H1 (cell line): ENCODE measurements at regions not wholly inside any gene's neighbourhood (a gene's known extent, or its start where the extent isn't known, plus 50 kb on each side); places are given as distances from the start of the nearest gene placed in this dataset.
A peak's percentile ranks its signal among the peaks of the same experiment; 100 is the strongest.

Experiments used
- CTCF ChIA-PET: fragments of 300-600 bp; sonication (Branson Sonifier 250); formaldehyde crosslinking; loops from one replicate; lab custom pipeline; 2021; ENCODE audit not compliant: partially characterized antibody; lab: Charles Lee
- POLR2A ChIA-PET: fragments of 300-600 bp; sonication (Branson Sonifier 250); formaldehyde crosslinking; loops from one replicate; lab custom pipeline; 2021; ENCODE audit warnings: inconsistent platforms; ENCODE audit not compliant: partially characterized antibody; lab: Charles Lee
- DNase-seq, 2 experiments: peaks; one replicate each; pipeline versions ENCODE4 v3.0.0 to v3.0.0-alpha.2; 2010 to 2022; ENCODE audit warnings: low spot score in 2 of 2, low read depth in 1 of 2, mixed read lengths in 1 of 2
- FAIRE-seq: peaks from 2 replicates; lab custom pipeline; 2011; peaks lifted over from hg19 to GRCh38; lab: Jason Lieb, UNC
- H2AFZ ChIP-seq: 2 replicates; pipeline ENCODE4 v1.8.1; 2012; ENCODE audit warnings: low read length, inconsistent platforms
- H2AK5ac ChIP-seq: 2 replicates; pipeline ENCODE4 v1.6.1; 2013; ENCODE audit warnings: low read depth, low read length
- H2BK120ac ChIP-seq: replicated peaks from 2 replicates; pipeline ENCODE3; 2013; ENCODE audit warnings: low read depth, low read length, inconsistent platforms
- H2BK12ac ChIP-seq: 2 replicates; pipeline ENCODE4 v1.6.1; 2013; ENCODE audit warnings: low read depth, low read length
- H2BK15ac ChIP-seq: 2 replicates; pipeline ENCODE4 v1.6.1; 2013; ENCODE audit warnings: low read length
- H2BK20ac ChIP-seq: 2 replicates; pipeline ENCODE4 v1.6.1; 2013; ENCODE audit warnings: low read length
- H2BK5ac ChIP-seq: 2 replicates; pipeline ENCODE4 v1.6.1; 2013; ENCODE audit warnings: low read depth, low read length
- H3K14ac ChIP-seq: 2 replicates; pipeline ENCODE4 v1.6.1; 2013; ENCODE audit warnings: inconsistent platforms; ENCODE audit not compliant: insufficient read length
- H3K18ac ChIP-seq: 2 replicates; pipeline ENCODE4 v1.6.1; 2013; ENCODE audit warnings: low read length; ENCODE audit errors: extremely low read depth
- H3K23ac ChIP-seq: 2 replicates; pipeline ENCODE4 v1.6.1; 2013; ENCODE audit warnings: inconsistent platforms; ENCODE audit not compliant: insufficient read length
- H3K23me2 ChIP-seq: 2 replicates; pipeline ENCODE4 v1.6.1; 2013; ENCODE audit warnings: low read depth, low read length
- H3K27ac ChIP-seq: 2 replicates; pipeline ENCODE4 v1.6.1; 2011; ENCODE audit warnings: low read depth, low read length, inconsistent platforms
- H3K27me3 ChIP-seq, 4 experiments: replicated peaks in 1 of 4; 1 replicate in 1 of 4; 2 replicates in 3 of 4; pipeline versions ENCODE4 v1.6.1 to v1.8.1; 2011 to 2013; ENCODE audit warnings: low read length in 3 of 4, mild to moderate bottlenecking in 3 of 4, inconsistent platforms in 2 of 4, mixed read lengths in 2 of 4, moderate library complexity in 1 of 4; ENCODE audit not compliant: control insufficient read depth in 3 of 4, insufficient read depth in 3 of 4; ENCODE audit errors: extremely low read depth in 1 of 4
- H3K36me3 ChIP-seq, 4 experiments: 2 replicates each; pipeline versions ENCODE4 v1.6.1 to v1.8.1; 2011 to 2013; ENCODE audit warnings: mild to moderate bottlenecking in 4 of 4, low read length in 3 of 4, moderate library complexity in 2 of 4, control low read depth in 1 of 4, inconsistent platforms in 1 of 4; ENCODE audit not compliant: insufficient read depth in 4 of 4, control insufficient read depth in 2 of 4
- H3K4ac ChIP-seq: replicated peaks from 2 replicates; pipeline ENCODE3; 2013; ENCODE audit warnings: low read length, low read depth, mixed read lengths, inconsistent platforms; ENCODE audit not compliant: insufficient read length
- H3K4me1 ChIP-seq, 4 experiments: replicated peaks in 1 of 4; 1 replicate in 1 of 4; 2 replicates in 3 of 4; pipeline versions ENCODE4 v1.6.1 to v1.8.1; 2011 to 2013; ENCODE audit warnings: low read length in 3 of 4, inconsistent platforms in 2 of 4, mixed read lengths in 1 of 4; ENCODE audit not compliant: insufficient read depth in 4 of 4, control insufficient read depth in 3 of 4
- H3K4me2 ChIP-seq, 2 experiments: 2 replicates each; pipeline versions ENCODE4 v1.6.1 to v1.8.1; 2011 to 2013; ENCODE audit warnings: low read depth in 2 of 2, low read length in 2 of 2, control low read depth in 1 of 2, inconsistent platforms in 1 of 2, mild to moderate bottlenecking in 1 of 2; ENCODE audit not compliant: insufficient read depth in 1 of 2
- H3K4me3 ChIP-seq, 4 experiments: fragments of 200-600, 300-600 bp in 1 of 4; sonication (generic), shearing (Covaris generic), sonication (Bioruptor Twin) in 1 of 4; 2 replicates each; pipeline versions ENCODE4 v1.5.1 to v1.8.1; 2011 to 2016; ENCODE audit warnings: low read length in 4 of 4, low read depth in 3 of 4, control low read depth in 2 of 4, inconsistent platforms in 2 of 4, mild to moderate bottlenecking in 2 of 4, mixed read lengths in 1 of 4, moderate library complexity in 1 of 4; ENCODE audit not compliant: insufficient read depth in 2 of 4; ENCODE audit errors: extremely low read depth in 1 of 4
- H3K56ac ChIP-seq: replicated peaks from 2 replicates; pipeline ENCODE3; 2013; ENCODE audit warnings: low read depth, mild to moderate bottlenecking, mixed read lengths, low read length, inconsistent platforms; ENCODE audit not compliant: insufficient read length
- H3K79me1 ChIP-seq: 2 replicates; pipeline ENCODE4 v1.6.1; 2013; ENCODE audit warnings: low read depth, low read length, control low read depth
- H3K79me2 ChIP-seq, 2 experiments: 2 replicates each; pipeline versions ENCODE4 v1.6.1 to v1.8.1; 2012 to 2013; ENCODE audit warnings: low read length in 2 of 2, mild to moderate bottlenecking in 2 of 2, inconsistent platforms in 1 of 2; ENCODE audit not compliant: insufficient read depth in 2 of 2, control insufficient read depth in 1 of 2
- H3K9ac ChIP-seq, 4 experiments: replicated peaks in 1 of 4; 1 replicate in 1 of 4; 2 replicates in 3 of 4; pipeline versions ENCODE4 v1.6.1 to v1.8.1; 2011 to 2013; ENCODE audit warnings: low read depth in 3 of 4, low read length in 3 of 4, control low read depth in 2 of 4, mild to moderate bottlenecking in 2 of 4, moderate library complexity in 2 of 4, inconsistent platforms in 1 of 4; ENCODE audit errors: extremely low read depth in 1 of 4
- H3K9me3 ChIP-seq, 2 experiments: 2 replicates each; pipeline versions ENCODE4 v1.6.1 to v1.8.1; 2012 to 2013; ENCODE audit warnings: mild to moderate bottlenecking in 2 of 2, moderate library complexity in 2 of 2, control low read depth in 1 of 2, inconsistent platforms in 1 of 2, low read depth in 1 of 2, low read length in 1 of 2, mixed read lengths in 1 of 2; ENCODE audit not compliant: insufficient read depth in 2 of 2
- H4K20me1 ChIP-seq, 2 experiments: replicated peaks in 1 of 2; 2 replicates each; pipeline versions ENCODE3 to v1.8.1; 2011 to 2013; ENCODE audit warnings: inconsistent platforms in 2 of 2, low read length in 2 of 2, mild to moderate bottlenecking in 1 of 2; ENCODE audit not compliant: insufficient read depth in 2 of 2, control insufficient read depth in 1 of 2
- H4K5ac ChIP-seq: 2 replicates; pipeline ENCODE4 v1.6.1; 2013; ENCODE audit warnings: low read length, low read depth, mixed read lengths, inconsistent platforms; ENCODE audit not compliant: insufficient read length
- H4K8ac ChIP-seq: 2 replicates; pipeline ENCODE4 v1.8.0; 2013; ENCODE audit warnings: mild to moderate bottlenecking, moderate library complexity, low read length, inconsistent platforms; ENCODE audit not compliant: insufficient read depth; ENCODE audit errors: extremely low read depth
- H4K91ac ChIP-seq: replicated peaks from 2 replicates; pipeline ENCODE3; 2013; ENCODE audit warnings: low read length, mixed read lengths, inconsistent platforms; ENCODE audit not compliant: insufficient read length
- BCL11A ChIP-seq, 2 experiments: IDR thresholded peaks; one replicate each; pipeline ENCODE4 v1.6.1; 2011; ENCODE audit warnings: low read depth in 2 of 2, low read length in 2 of 2, mild to moderate bottlenecking in 2 of 2
- CBX5 ChIP-seq: fragments of 300-800, 300-1000 bp; sonication (generic); IDR thresholded peaks from 2 replicates; pipeline ENCODE4 v1.7.1; 2016; ENCODE audit warnings: antibody characterized with exemption, low read length, low read depth
- CBX8 ChIP-seq: fragments of 300-800, 300-1000 bp; sonication (generic); IDR thresholded peaks from 2 replicates; pipeline ENCODE4 v1.7.1; 2016; ENCODE audit warnings: low read depth, low read length, borderline replicate concordance
- EP300 ChIP-seq, 2 experiments: IDR thresholded peaks; 1 replicate in 1 of 2; 2 replicates in 1 of 2; pipeline ENCODE4 v1.6.1; 2011 to 2012; ENCODE audit warnings: low read depth in 2 of 2, low read length in 2 of 2, mild to moderate bottlenecking in 2 of 2, borderline replicate concordance in 1 of 2, inconsistent platforms in 1 of 2, moderate library complexity in 1 of 2
- GABPA ChIP-seq: IDR thresholded peaks from 2 replicates; pipeline ENCODE4 v1.6.1; 2011; ENCODE audit warnings: mild to moderate bottlenecking, low read length, moderate library complexity, borderline replicate concordance; ENCODE audit not compliant: insufficient read depth
- NANOG ChIP-seq: IDR thresholded peaks from 2 replicates; pipeline ENCODE4 v1.6.1; 2011; ENCODE audit warnings: low read length, low read depth, mild to moderate bottlenecking, inconsistent platforms; ENCODE audit not compliant: insufficient read depth, poor library complexity, severe bottlenecking
- NRF1 ChIP-seq: IDR thresholded peaks from 2 replicates; pipeline ENCODE4 v1.6.1; 2011; ENCODE audit warnings: mild to moderate bottlenecking, low read depth, low read length, improper control_type of control experiment
- POU5F1 ChIP-seq: IDR thresholded peaks from 2 replicates; pipeline ENCODE4 v1.6.1; 2011; ENCODE audit warnings: low read depth, mild to moderate bottlenecking, low read length, moderate library complexity
- SIRT6 ChIP-seq: IDR thresholded peaks from one replicate; pipeline ENCODE4 v1.7.1; 2012; ENCODE audit warnings: low read length, inconsistent platforms
- SP2 ChIP-seq: IDR thresholded peaks from 2 replicates; pipeline ENCODE4 v1.6.1; 2012; ENCODE audit warnings: mild to moderate bottlenecking, low read length, inconsistent platforms
- TBP ChIP-seq: IDR thresholded peaks from 2 replicates; pipeline ENCODE4 v1.6.1; 2011; ENCODE audit warnings: low read depth, low read length, improper control_type of control experiment
- YY1 ChIP-seq: IDR thresholded peaks from 2 replicates; pipeline ENCODE4 v1.6.1; 2011; ENCODE audit warnings: low read depth, mild to moderate bottlenecking, low read length
- WGBS, 2 experiments: shearing (Covaris generic) in 1 of 2; methylation state at CpG; one replicate each; pipeline versions ENCODE4 v1.1.6 to v1.1.7; 2013 to 2015; ENCODE audit warnings: low lambda C conversion rate in 2 of 2, mixed read lengths in 2 of 2, inconsistent platforms in 1 of 2, low coverage in 1 of 2, missing lambda C conversion rate in 1 of 2; ENCODE audit not compliant: insufficient replicate concordance in 2 of 2, insufficient coverage in 1 of 2, insufficient read length in 1 of 2; ENCODE audit errors: extremely low coverage in 1 of 2, missing lambda C conversion rate in 1 of 2; 5-methylcytosine and 5-hydroxymethylcytosine counted together

GRCh38 chr12:88336076-88336739 is 194.1 kb downstream of the TMTC3 start:
- H4K20me1 ChIP-seq = no peaks in the 10 kb centered on the region
- CTCF ChIA-PET = interaction anchor here (0.6 kb wide), 1 partner anchor 1960 kb away, joined by 3 read pairs; no protein-coding TSS in a partner anchor
- H2BK5ac ChIP-seq = no peak overlapping the region
- H3K9me3 ChIP-seq = 0 out of 4 replicates have a peak, but pooled peaks cover 4 to 5% of the 10 kb centered on the region in 2 experiments
- H2BK12ac ChIP-seq = no peak overlapping the region
- no peaks in the 10 kb centered on the region for H3K23me2 ChIP-seq
- no peak overlapping the region for H3K4me3 ChIP-seq
- H3K27ac ChIP-seq = no peak overlapping the region
- no peak overlapping the region for H4K5ac ChIP-seq
- no peak overlapping the region for H3K18ac ChIP-seq
- no peak overlapping the region for H2BK20ac ChIP-seq
- no peak overlapping the region for H3K14ac ChIP-seq
- no peak overlapping the region for H3K4me2 ChIP-seq
- no peak overlapping the region for H4K8ac ChIP-seq
- H3K27me3 ChIP-seq = no peaks in the 10 kb centered on the region
- POLR2A ChIA-PET = no interaction called here
- peak overlapping the region; percentile 57; the same call in 1 of the 2 replicates for H2AFZ ChIP-seq
- WGBS, 2 experiments = 79 to 100% methylated on average over 1 to 8 of the region's 8 CpGs
- no peak overlapping the region for H3K56ac ChIP-seq
- H4K91ac ChIP-seq = no peak overlapping the region
- no peak overlapping the region for H2BK120ac ChIP-seq
- H3K4me1 ChIP-seq = no peaks in the 10 kb centered on the region
- no peaks in the 10 kb centered on the region for H3K79me1 ChIP-seq
- no peak overlapping the region for H2AK5ac ChIP-seq
- H3K4ac ChIP-seq = no peak overlapping the region
- FAIRE-seq (no peak), DNase-seq (no peak)
- H3K23ac ChIP-seq = no peak overlapping the region
- H3K36me3 ChIP-seq = no peaks in the 10 kb centered on the region
- no peak overlapping the region for H3K9ac ChIP-seq
- no peaks in the 10 kb centered on the region for H3K79me2 ChIP-seq
- H2BK15ac ChIP-seq = no peak overlapping the region
- TF ChIP-seq YY1 = no peak
- TF ChIP-seq NANOG = no peak
- no peak for TF ChIP-seq SIRT6
- no peak for TF ChIP-seq TBP
- TF ChIP-seq EP300 (IDR thresholded peaks at IDR 0.05; ENCODE audit: borderline replicate concordance in 1 of 2, low read depth in 2 of 2, low read length in 2 of 2) = no peak
- no peak for TF ChIP-seq CBX8
- no peak for TF ChIP-seq BCL11A (IDR thresholded peaks at IDR 0.05; ENCODE audit: low read depth in 2 of 2, low read length in 2 of 2)
- TF ChIP-seq NRF1 = no peak
- no peak for TF ChIP-seq POU5F1
- no peak for TF ChIP-seq CBX5
- TF ChIP-seq GABPA = no peak
- TF ChIP-seq SP2 = no peak
